NCI-H2227 treated with DMSO at 0.1 percent for 48 hours (cell line): ENCODE measurements at regions not wholly inside any gene's neighbourhood (a gene's known extent, or its start where the extent isn't known, plus 50 kb on each side); places are given as distances from the start of the nearest gene placed in this dataset.
"Not testable (repeated sequence)": the region's sequence is repeated elsewhere in the genome, so short reads cannot be mapped to it uniquely, and the experiment has no call there.

Experiments
- DNase-seq: peaks from one replicate; lab custom pipeline; 2025; lab: John Stamatoyannopoulos, UW

GRCh38 chr3:140752499-140752898 lies 74.6 kb downstream of the TRIM42 start:
- DNase-seq = no peak

GRCh38 chr3:140753865-140754754 lies 76.2 kb downstream of the TRIM42 start:
- DNase-seq = no peak

- no peak for DNase-seq
Measured at GRCh38 chr3:140754936-140755335, 77.1 kb downstream of the TRIM42 start.

GRCh38 chr3:140756240-140757016 lies 78.6 kb downstream of the TRIM42 start:
- DNase-seq = no peak

GRCh38 chr3:140758791-140759444 lies 81.1 kb downstream of the TRIM42 start:
- DNase-seq = no peak

GRCh38 chr3:140760324-140761075 lies 82.6 kb downstream of the TRIM42 start:
- no peak for DNase-seq

- DNase-seq = no peak
Measured at GRCh38 chr3:140761076-140761639, 83.3 kb downstream of the TRIM42 start.

GRCh38 chr3:140762746-140763145 lies 84.9 kb downstream of the TRIM42 start:
- DNase-seq = no peak

GRCh38 chr3:140763532-140763931 lies 85.7 kb downstream of the TRIM42 start:
- no peak for DNase-seq

- DNase-seq = no peak
Measured at GRCh38 chr3:140765246-140765645, 87.4 kb downstream of the TRIM42 start.

- no peak for DNase-seq
Measured at GRCh38 chr3:140766465-140766864, 88.6 kb downstream of the TRIM42 start.

GRCh38 chr3:140767566-140767965 lies 89.7 kb downstream of the TRIM42 start:
- DNase-seq = no peak

GRCh38 chr3:140768941-140769340 lies 91.1 kb downstream of the TRIM42 start:
- DNase-seq = no peak

GRCh38 chr3:140769951-140770350 lies 92.1 kb downstream of the TRIM42 start:
- no peak for DNase-seq

- DNase-seq = no peak
Measured at GRCh38 chr3:140770977-140771667, 93.3 kb downstream of the TRIM42 start.

GRCh38 chr3:140777631-140778233 lies 99.9 kb downstream of the TRIM42 start:
- DNase-seq = no peak

GRCh38 chr3:140791368-140791767 lies 113.5 kb downstream of the TRIM42 start:
- DNase-seq = no peak

- DNase-seq = no peak
Measured at GRCh38 chr3:140794507-140794906, 116.6 kb downstream of the TRIM42 start.

GRCh38 chr3:140802898-140803297 lies 125.0 kb downstream of the TRIM42 start:
- not testable (repeated sequence) for DNase-seq

GRCh38 chr3:140809316-140809715 lies 131.5 kb downstream of the TRIM42 start:
- DNase-seq = no peak
